Stimulated activated CD8-positive, alpha-beta memory T cell treated with anti-CD3 and anti-CD28 coated beads, Interleukin-4, amount 100 ng/mL, for 48 hours (primary cell): ENCODE measurements at regions not wholly inside any gene's neighbourhood (a gene's known extent, or its start where the extent isn't known, plus 50 kb on each side); places are given as distances from the start of the nearest gene placed in this dataset.

ENCODE experiments used
- DNase-seq: peaks from one replicate; pipeline ENCODE4 v3.0.0-alpha.2; 2020

GRCh38 chr22:27523711-27524110, 277.8 kb downstream of the MN1 start:
- DNase-seq, result no peak

- DNase-seq, result no peak
These were observed 275.8 kb downstream of the MN1 start for GRCh38 chr22:27525711-27526110.

GRCh38 chr22:27526901-27527300, 274.7 kb downstream of the MN1 start:
- DNase-seq, result no peak

GRCh38 chr22:27531782-27532530, 269.6 kb downstream of the MN1 start:
- DNase-seq, result no peak

GRCh38 chr22:27533105-27533745, 268.3 kb downstream of the MN1 start:
- DNase-seq, result no peak

- no peak for DNase-seq
These were observed 266.8 kb downstream of the MN1 start for GRCh38 chr22:27534720-27535125.

- no peak for DNase-seq
These were observed 266.1 kb downstream of the MN1 start for GRCh38 chr22:27535452-27535851.

- DNase-seq, result no peak
These were observed 264.1 kb downstream of the MN1 start for GRCh38 chr22:27537501-27537900.

- no peak for DNase-seq
These were observed 262.9 kb downstream of the MN1 start for GRCh38 chr22:27538666-27539065.

GRCh38 chr22:27540247-27540646, 261.3 kb downstream of the MN1 start:
- DNase-seq, result no peak

- DNase-seq, result no peak
These were observed 260.7 kb downstream of the MN1 start for GRCh38 chr22:27540656-27541396.

- no peak for DNase-seq
These were observed 259.7 kb downstream of the MN1 start for GRCh38 chr22:27541836-27542235.

GRCh38 chr22:27542602-27543001, 259.0 kb downstream of the MN1 start:
- DNase-seq, result no peak

GRCh38 chr22:27543460-27543859, 258.1 kb downstream of the MN1 start:
- no peak for DNase-seq

GRCh38 chr22:27545085-27545484, 256.5 kb downstream of the MN1 start:
- no peak for DNase-seq

GRCh38 chr22:27546157-27546935, 255.2 kb downstream of the MN1 start:
- DNase-seq, result no peak

GRCh38 chr22:27551402-27551801, 250.2 kb downstream of the MN1 start:
- no peak for DNase-seq

GRCh38 chr22:27552176-27552575, 249.4 kb downstream of the MN1 start:
- no peak for DNase-seq

GRCh38 chr22:27552863-27553262, 248.7 kb downstream of the MN1 start:
- DNase-seq, result no peak

GRCh38 chr22:27554106-27554811, 247.3 kb downstream of the MN1 start:
- no peak for DNase-seq

- no peak for DNase-seq
These were observed 246.6 kb downstream of the MN1 start for GRCh38 chr22:27554841-27555456.

GRCh38 chr22:27556371-27556770, 245.2 kb downstream of the MN1 start:
- DNase-seq, result no peak
